ENCODE measurements at regions not wholly inside any gene's neighbourhood (a gene's known extent, or its start where the extent isn't known, plus 50 kb on each side); places are given as distances from the start of the nearest gene placed in this dataset.

GRCh38 chr17:73798111-73798748, 154.0 kb upstream of the SDK2 start:
- H3K27ac ChIP-seq (ENCODE audit: low read depth, low read length) = no peak overlapping the region
- Mint-ChIP-seq H3K4me1 (peaks cover 1 to 8% (median 5%) of the 10 kb centered on the region in 4 donors), H3K36me3 (no peaks in the 10 kb centered on the region), H3K27me3 (peaks cover 7 to 14% of the 10 kb centered on the region in 2 donors), H3K9me3 (peaks cover 0 to 14% (median 10%) of the 10 kb centered on the region in 8 donors), H3K27ac (no peak overlapping the region), H3K4me3 (no peak overlapping the region)
- DNase-seq = no peak
- H3K36me3 ChIP-seq (ENCODE audit: insufficient read depth, low read length) = no peaks in the 10 kb centered on the region
- no peaks in the 10 kb centered on the region for H3K9me3 ChIP-seq (ENCODE audit: control insufficient read depth in 1 of 2, low read length in 2 of 2)
- ChIA-PET POLR2A (ENCODE audit: partially characterized antibody) (no interaction called here), CTCF (ENCODE audit: partially characterized antibody) (interaction anchor here (0.6 kb wide), 1 partner anchor 136 kb away, joined by 3 read pairs; no protein-coding TSS in a partner anchor)
- no peak overlapping the region for H3K4me3 ChIP-seq (ENCODE audit: low read length in 2 of 2)
- H3K27me3 ChIP-seq (ENCODE audit: insufficient read depth, low read length) = no peaks in the 10 kb centered on the region
- intact Hi-C loops (cut with micrococcal nuclease) = no loop called here
- H3K4me1 ChIP-seq (ENCODE audit: insufficient read depth, low read length) = no peaks in the 10 kb centered on the region

GRCh38 chr17:73799096-73799495, 154.9 kb upstream of the SDK2 start:
- peaks cover 1 to 8% (median 5%) of the 10 kb centered on the region in 4 donors for H3K4me1 Mint-ChIP-seq
- intact Hi-C loops (cut with micrococcal nuclease) = no loop called here

GRCh38 chr17:73799781-73800627, 155.8 kb upstream of the SDK2 start:
- H3K4me3 Mint-ChIP-seq = no peak overlapping the region
- Histone ChIP-seq H3K27ac (ENCODE audit: low read depth, low read length) (no peak overlapping the region), H3K27me3 (ENCODE audit: insufficient read depth, low read length) (peaks cover 5% of the 10 kb centered on the region), H3K4me1 (ENCODE audit: insufficient read depth, low read length) (no peaks in the 10 kb centered on the region), H3K36me3 (ENCODE audit: insufficient read depth, low read length) (no peaks in the 10 kb centered on the region), H3K4me3 (ENCODE audit: low read length in 2 of 2) (no peak overlapping the region), H3K9me3 (ENCODE audit: control insufficient read depth in 1 of 2, low read length in 2 of 2) (no peaks in the 10 kb centered on the region)
- POLR2A ChIA-PET (ENCODE audit: partially characterized antibody) = no interaction called here
- H3K4me1 Mint-ChIP-seq = peaks cover under 1 to 6% (median 3%) of the 10 kb centered on the region in 4 donors
- intact Hi-C loops (cut with micrococcal nuclease) = no loop called here
- no peak for DNase-seq
- H3K27me3 Mint-ChIP-seq = peaks cover 8 to 14% of the 10 kb centered on the region in 2 donors
- CTCF ChIA-PET (ENCODE audit: partially characterized antibody) = interaction anchor here (0.9 kb wide), 1 partner anchor 12 kb away, joined by 3 read pairs; no protein-coding TSS in a partner anchor
- H3K9me3 Mint-ChIP-seq = peaks cover 0 to 19% (median 11%) of the 10 kb centered on the region in 8 donors
- H3K27ac Mint-ChIP-seq = no peak overlapping the region
- peaks cover 0 to 2% of the 10 kb centered on the region in 2 donors for H3K36me3 Mint-ChIP-seq

More at GRCh38 chr17:73799096-73799495, 154.9 kb upstream of the SDK2 start:
- ChIA-PET CTCF (ENCODE audit: partially characterized antibody) (interaction anchor here (0.9 kb wide), 1 partner anchor 11 kb away, joined by 3 read pairs; no protein-coding TSS in a partner anchor), POLR2A (ENCODE audit: partially characterized antibody) (no interaction called here)
- Histone ChIP-seq H3K27me3 (ENCODE audit: insufficient read depth, low read length) (peaks cover 4% of the 10 kb centered on the region), H3K9me3 (ENCODE audit: control insufficient read depth in 1 of 2, low read length in 2 of 2) (no peaks in the 10 kb centered on the region), H3K36me3 (ENCODE audit: insufficient read depth, low read length) (no peaks in the 10 kb centered on the region), H3K4me1 (ENCODE audit: insufficient read depth, low read length) (no peaks in the 10 kb centered on the region), H3K4me3 (ENCODE audit: low read length in 2 of 2) (no peak overlapping the region), H3K27ac (ENCODE audit: low read depth, low read length) (no peak overlapping the region)
- no peak for DNase-seq
- H3K27me3 Mint-ChIP-seq = peaks cover 5 to 14% of the 10 kb centered on the region in 2 donors
- H3K36me3 Mint-ChIP-seq = no peaks in the 10 kb centered on the region
- H3K27ac Mint-ChIP-seq = no peak overlapping the region
- peaks cover 0 to 19% (median 11%) of the 10 kb centered on the region in 8 donors for H3K9me3 Mint-ChIP-seq
- H3K4me3 Mint-ChIP-seq = no peak overlapping the region

- Histone ChIP-seq H3K9me3 (ENCODE audit: control insufficient read depth in 1 of 2, low read length in 2 of 2) (no peaks in the 10 kb centered on the region), H3K4me3 (ENCODE audit: low read length in 2 of 2) (no peak overlapping the region), H3K27me3 (ENCODE audit: insufficient read depth, low read length) (peaks cover 5% of the 10 kb centered on the region), H3K36me3 (ENCODE audit: insufficient read depth, low read length) (no peaks in the 10 kb centered on the region), H3K27ac (ENCODE audit: low read depth, low read length) (no peak overlapping the region), H3K4me1 (ENCODE audit: insufficient read depth, low read length) (no peaks in the 10 kb centered on the region)
- no peak overlapping the region for H3K4me3 Mint-ChIP-seq
- peaks cover 11 to 14% of the 10 kb centered on the region in 2 donors for H3K27me3 Mint-ChIP-seq
- H3K36me3 Mint-ChIP-seq = peaks cover 0 to 8% of the 10 kb centered on the region in 2 donors
- CTCF ChIA-PET (ENCODE audit: partially characterized antibody) = no interaction called here
- DNase-seq = no peak
- H3K4me1 Mint-ChIP-seq = peaks cover 0 to 6% (median 3%) of the 10 kb centered on the region in 4 donors
- POLR2A ChIA-PET (ENCODE audit: partially characterized antibody) = no interaction called here
- no peak overlapping the region for H3K27ac Mint-ChIP-seq
- intact Hi-C loops (cut with micrococcal nuclease) = no loop called here
- H3K9me3 Mint-ChIP-seq = peaks cover 0 to 25% (median 15%) of the 10 kb centered on the region in 8 donors
Measured at GRCh38 chr17:73800893-73801292, 156.6 kb upstream of the SDK2 start.

GRCh38 chr17:73801455-73802100, 157.3 kb upstream of the SDK2 start:
- H3K9me3 ChIP-seq (ENCODE audit: control insufficient read depth in 1 of 2, low read length in 2 of 2) = no peaks in the 10 kb centered on the region
- Mint-ChIP-seq H3K9me3 (peaks cover 0 to 31% (median 19%) of the 10 kb centered on the region in 8 donors), H3K27ac (no peak overlapping the region), H3K4me3 (no peak overlapping the region), H3K27me3 (peaks cover 11 to 14% of the 10 kb centered on the region in 2 donors), H3K4me1 (peaks cover 0 to 5% (median 3%) of the 10 kb centered on the region in 4 donors), H3K36me3 (peaks cover 0 to 8% of the 10 kb centered on the region in 2 donors)
- H3K36me3 ChIP-seq (ENCODE audit: insufficient read depth, low read length) = no peaks in the 10 kb centered on the region
- ChIA-PET POLR2A (ENCODE audit: partially characterized antibody) (no interaction called here), CTCF (ENCODE audit: partially characterized antibody) (no interaction called here)
- no peaks in the 10 kb centered on the region for H3K4me1 ChIP-seq (ENCODE audit: insufficient read depth, low read length)
- intact Hi-C loops (cut with micrococcal nuclease) = no loop called here
- DNase-seq = no peak
- H3K27me3 ChIP-seq (ENCODE audit: insufficient read depth, low read length) = peaks cover 5% of the 10 kb centered on the region
- H3K4me3 ChIP-seq (ENCODE audit: low read length in 2 of 2) = no peak overlapping the region
- H3K27ac ChIP-seq (ENCODE audit: low read depth, low read length) = no peak overlapping the region

GRCh38 chr17:73802314-73802713, 158.1 kb upstream of the SDK2 start:
- peaks cover 10 to 13% of the 10 kb centered on the region in 2 donors for H3K27me3 Mint-ChIP-seq
- ChIA-PET POLR2A (ENCODE audit: partially characterized antibody) (no interaction called here), CTCF (ENCODE audit: partially characterized antibody) (no interaction called here)
- H3K4me3 Mint-ChIP-seq = no peak overlapping the region
- DNase-seq = no peak
- peaks cover 0 to 5% (median 3%) of the 10 kb centered on the region in 4 donors for H3K4me1 Mint-ChIP-seq
- H3K27me3 ChIP-seq (ENCODE audit: insufficient read depth, low read length) = peaks cover 5% of the 10 kb centered on the region
- no peak overlapping the region for H3K27ac ChIP-seq (ENCODE audit: low read depth, low read length)
- H3K4me3 ChIP-seq (ENCODE audit: low read length in 2 of 2) = no peak overlapping the region
- H3K27ac Mint-ChIP-seq = no peak overlapping the region
- no peaks in the 10 kb centered on the region for H3K9me3 ChIP-seq (ENCODE audit: control insufficient read depth in 1 of 2, low read length in 2 of 2)
- peaks cover 6 to 35% (median 22%) of the 10 kb centered on the region in 8 donors for H3K9me3 Mint-ChIP-seq
- H3K4me1 ChIP-seq (ENCODE audit: insufficient read depth, low read length) = no peaks in the 10 kb centered on the region
- H3K36me3 ChIP-seq (ENCODE audit: insufficient read depth, low read length) = no peaks in the 10 kb centered on the region
- peaks cover 0 to 8% of the 10 kb centered on the region in 2 donors for H3K36me3 Mint-ChIP-seq
- intact Hi-C loops (cut with micrococcal nuclease) = no loop called here

- POLR2A ChIA-PET (ENCODE audit: partially characterized antibody) = no interaction called here
- Mint-ChIP-seq H3K4me3 (peak overlapping the region in 1 of 8 donors; percentile 10), H3K9me3 (peaks cover 6 to 35% (median 22%) of the 10 kb centered on the region in 8 donors), H3K36me3 (peaks cover 0 to 8% of the 10 kb centered on the region in 2 donors), H3K27me3 (peaks cover 10 to 13% of the 10 kb centered on the region in 2 donors), H3K4me1 (peaks cover 0 to 5% (median 3%) of the 10 kb centered on the region in 4 donors), H3K27ac (no peak overlapping the region)
- Histone ChIP-seq H3K9me3 (ENCODE audit: control insufficient read depth in 1 of 2, low read length in 2 of 2) (no peaks in the 10 kb centered on the region), H3K4me3 (ENCODE audit: low read length in 2 of 2) (no peak overlapping the region), H3K27ac (ENCODE audit: low read depth, low read length) (no peak overlapping the region), H3K4me1 (ENCODE audit: insufficient read depth, low read length) (no peaks in the 10 kb centered on the region), H3K27me3 (ENCODE audit: insufficient read depth, low read length) (peaks cover 5% of the 10 kb centered on the region), H3K36me3 (ENCODE audit: insufficient read depth, low read length) (no peaks in the 10 kb centered on the region)
- DNase-seq = no peak
- CTCF ChIA-PET (ENCODE audit: partially characterized antibody) = no interaction called here
- intact Hi-C loops (cut with micrococcal nuclease) = no loop called here
Measured at GRCh38 chr17:73802871-73803270, 158.6 kb upstream of the SDK2 start.
